Astrocyte (in vitro differentiated cells and primary cell): ENCODE measurements at regions not wholly inside any gene's neighbourhood (a gene's known extent, or its start where the extent isn't known, plus 50 kb on each side); places are given as distances from the start of the nearest gene placed in this dataset.

Experiments used
- DNase-seq: peaks from one replicate; pipeline ENCODE4 v3.0.0-alpha.2; 2010; ENCODE audit warnings: low read depth
- FAIRE-seq: peaks from 2 replicates; lab custom pipeline; 2011; peaks lifted over from hg19 to GRCh38; lab: Jason Lieb, UNC
- H2AFZ ChIP-seq: 2 replicates; pipeline ENCODE4 v1.6.0; 2012; ENCODE audit warnings: low read depth, low read length, inconsistent platforms
- H3K27ac ChIP-seq: 2 replicates; pipeline ENCODE4 v1.5.1; 2011; ENCODE audit warnings: low read depth, low read length, inconsistent platforms
- H3K27me3 ChIP-seq: 2 replicates; pipeline ENCODE4 v1.6.0; 2011; ENCODE audit warnings: low read length, inconsistent platforms; ENCODE audit not compliant: insufficient read depth
- H3K36me3 ChIP-seq: 2 replicates; pipeline ENCODE4 v1.5.1; 2011; ENCODE audit warnings: low read length, inconsistent platforms; ENCODE audit not compliant: insufficient read depth
- H3K4me1 ChIP-seq: 2 replicates; pipeline ENCODE4 v1.5.1; 2011; ENCODE audit warnings: low read length, inconsistent platforms; ENCODE audit not compliant: insufficient read depth
- H3K4me2 ChIP-seq: 2 replicates; pipeline ENCODE4 v1.6.0; 2012; ENCODE audit warnings: low read length, inconsistent platforms
- H3K4me3 ChIP-seq: 2 replicates; pipeline ENCODE4 v1.5.1; 2011; ENCODE audit warnings: low read depth, mild to moderate bottlenecking, low read length, inconsistent platforms; ENCODE audit not compliant: insufficient read depth
- H3K79me2 ChIP-seq: 2 replicates; pipeline ENCODE4 v1.6.0; 2012; ENCODE audit warnings: mild to moderate bottlenecking, low read length, inconsistent platforms; ENCODE audit not compliant: insufficient read depth
- H3K9ac ChIP-seq: 2 replicates; pipeline ENCODE4 v1.6.0; 2012; ENCODE audit warnings: mild to moderate bottlenecking, low read length, inconsistent platforms
- H3K9me3 ChIP-seq: 2 replicates; pipeline ENCODE4 v1.5.1; 2012; ENCODE audit warnings: low read depth, mild to moderate bottlenecking, low read length, inconsistent platforms; ENCODE audit not compliant: insufficient read depth
- H4K20me1 ChIP-seq: 2 replicates; pipeline ENCODE4 v1.6.0; 2012; ENCODE audit warnings: low read length, inconsistent platforms; ENCODE audit not compliant: insufficient read depth
- H3K27ac Mint-ChIP-seq: one replicate; pipeline ENCODE4 v1.8.0; 2021; ENCODE audit warnings: mild to moderate bottlenecking, mixed read lengths; ENCODE audit not compliant: unreplicated experiment
- H3K27me3 Mint-ChIP-seq: one replicate; pipeline ENCODE4 v1.8.0; 2021; ENCODE audit warnings: low read depth, mixed read lengths; ENCODE audit not compliant: unreplicated experiment
- H3K36me3 Mint-ChIP-seq: one replicate; pipeline ENCODE4 v1.8.0; 2021; ENCODE audit warnings: low read depth, mixed read lengths; ENCODE audit not compliant: unreplicated experiment
- H3K4me1 Mint-ChIP-seq: one replicate; pipeline ENCODE4 v1.8.0; 2021; ENCODE audit warnings: low read depth, mixed read lengths; ENCODE audit not compliant: unreplicated experiment
- H3K4me3 Mint-ChIP-seq: one replicate; pipeline ENCODE4 v1.8.0; 2021; ENCODE audit warnings: mild to moderate bottlenecking, moderate library complexity, mixed read lengths; ENCODE audit not compliant: unreplicated experiment
- H3K9me3 Mint-ChIP-seq: one replicate; pipeline ENCODE4 v1.8.0; 2021; ENCODE audit warnings: mild to moderate bottlenecking, mixed read lengths; ENCODE audit not compliant: unreplicated experiment
- EZH2 ChIP-seq: IDR thresholded peaks from 2 replicates; pipeline ENCODE4 v1.6.1; 2012; ENCODE audit warnings: mild to moderate bottlenecking, low read length, inconsistent platforms; ENCODE audit not compliant: insufficient read depth
- TF ChIP-seq, protein P1 (sequence below): IDR thresholded peaks from 2 replicates; pipeline ENCODE4 v1.5.1; 2011; ENCODE audit warnings: low read depth, mild to moderate bottlenecking, inconsistent platforms, low read length, moderate library complexity; ENCODE audit not compliant: insufficient read depth

DNA sequence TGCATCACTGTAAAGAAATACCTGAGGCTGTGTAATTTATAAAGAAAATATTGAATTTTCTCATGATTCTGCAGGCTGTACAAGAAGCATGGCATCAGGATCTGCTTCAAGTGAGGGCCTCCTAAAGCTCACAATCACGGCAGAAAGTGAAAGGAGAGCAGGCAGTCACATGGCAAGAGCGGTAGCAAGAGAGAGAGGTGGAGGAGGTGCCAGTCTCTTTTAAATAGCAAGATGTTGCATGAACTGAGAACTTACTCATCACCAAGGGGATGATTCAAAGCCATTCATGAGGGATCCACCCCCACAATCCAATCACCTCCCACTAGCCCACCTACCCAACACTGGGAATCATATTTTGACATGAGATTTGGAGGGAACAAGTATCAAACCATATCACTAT, 184.5 kb upstream of the PAPPA start:
- peak; percentile 25 for DNase-seq
- no peak overlapping the region for H3K9ac ChIP-seq
- H3K27ac ChIP-seq = no peak overlapping the region
- no peaks in the 10 kb centered on the region for H3K27me3 ChIP-seq
- FAIRE-seq = peak; percentile 13
- no peaks in the 10 kb centered on the region for H3K79me2 ChIP-seq
- H3K36me3 ChIP-seq = no peaks in the 10 kb centered on the region
- peaks cover 5% of the 10 kb centered on the region for H3K9me3 Mint-ChIP-seq
- H3K9me3 ChIP-seq = no peaks in the 10 kb centered on the region
- no peak overlapping the region for H3K27ac Mint-ChIP-seq
- no peak overlapping the region for H3K4me3 ChIP-seq
- no peaks in the 10 kb centered on the region for H3K27me3 Mint-ChIP-seq
- no peaks in the 10 kb centered on the region for H3K4me1 ChIP-seq
- H4K20me1 ChIP-seq = no peaks in the 10 kb centered on the region
- peaks cover 3% of the 10 kb centered on the region for H3K4me1 Mint-ChIP-seq
- H3K4me3 Mint-ChIP-seq = no peak overlapping the region
- no peak overlapping the region for H2AFZ ChIP-seq
- H3K4me2 ChIP-seq = no peak overlapping the region
- TF ChIP-seq, protein P1, sequence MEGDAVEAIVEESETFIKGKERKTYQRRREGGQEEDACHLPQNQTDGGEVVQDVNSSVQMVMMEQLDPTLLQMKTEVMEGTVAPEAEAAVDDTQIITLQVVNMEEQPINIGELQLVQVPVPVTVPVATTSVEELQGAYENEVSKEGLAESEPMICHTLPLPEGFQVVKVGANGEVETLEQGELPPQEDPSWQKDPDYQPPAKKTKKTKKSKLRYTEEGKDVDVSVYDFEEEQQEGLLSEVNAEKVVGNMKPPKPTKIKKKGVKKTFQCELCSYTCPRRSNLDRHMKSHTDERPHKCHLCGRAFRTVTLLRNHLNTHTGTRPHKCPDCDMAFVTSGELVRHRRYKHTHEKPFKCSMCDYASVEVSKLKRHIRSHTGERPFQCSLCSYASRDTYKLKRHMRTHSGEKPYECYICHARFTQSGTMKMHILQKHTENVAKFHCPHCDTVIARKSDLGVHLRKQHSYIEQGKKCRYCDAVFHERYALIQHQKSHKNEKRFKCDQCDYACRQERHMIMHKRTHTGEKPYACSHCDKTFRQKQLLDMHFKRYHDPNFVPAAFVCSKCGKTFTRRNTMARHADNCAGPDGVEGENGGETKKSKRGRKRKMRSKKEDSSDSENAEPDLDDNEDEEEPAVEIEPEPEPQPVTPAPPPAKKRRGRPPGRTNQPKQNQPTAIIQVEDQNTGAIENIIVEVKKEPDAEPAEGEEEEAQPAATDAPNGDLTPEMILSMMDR = no peak
- no peak for TF ChIP-seq EZH2
- H3K36me3 Mint-ChIP-seq = no peaks in the 10 kb centered on the region

DNA sequence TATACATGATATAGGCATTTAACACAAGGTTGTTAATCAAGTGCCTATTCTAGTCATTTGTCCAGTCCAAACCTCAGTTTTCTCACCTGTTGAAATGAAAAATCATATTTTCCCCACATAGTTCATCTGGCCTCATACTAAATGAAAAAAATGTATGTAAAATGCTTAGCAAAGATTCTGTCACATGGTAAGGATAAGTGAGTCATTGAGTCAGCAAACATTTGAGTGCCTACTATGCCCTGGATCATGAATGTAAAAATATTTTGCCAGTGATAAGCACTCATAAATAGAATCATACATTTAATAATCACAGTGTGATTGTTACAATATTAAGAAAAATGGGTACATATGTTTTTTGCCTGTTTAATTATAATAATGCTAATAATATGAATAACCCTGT, 181.2 kb upstream of the PAPPA start:
- no peaks in the 10 kb centered on the region for H3K27me3 Mint-ChIP-seq
- H2AFZ ChIP-seq = no peak overlapping the region
- no peaks in the 10 kb centered on the region for H3K27me3 ChIP-seq
- FAIRE-seq = no peak
- no peaks in the 10 kb centered on the region for H3K36me3 ChIP-seq
- H3K4me3 Mint-ChIP-seq = no peak overlapping the region
- DNase-seq = no peak
- no peaks in the 10 kb centered on the region for H3K36me3 Mint-ChIP-seq
- H3K9ac ChIP-seq = no peak overlapping the region
- no peaks in the 10 kb centered on the region for H4K20me1 ChIP-seq
- H3K4me2 ChIP-seq = no peak overlapping the region
- no peak overlapping the region for H3K27ac Mint-ChIP-seq
- no peaks in the 10 kb centered on the region for H3K9me3 ChIP-seq
- TF ChIP-seq, protein P1 = no peak
- TF ChIP-seq EZH2 = no peak
- H3K4me3 ChIP-seq = no peak overlapping the region
- H3K9me3 Mint-ChIP-seq = peaks cover 9% of the 10 kb centered on the region
- peaks cover 3% of the 10 kb centered on the region for H3K4me1 Mint-ChIP-seq
- H3K79me2 ChIP-seq = no peaks in the 10 kb centered on the region
- H3K27ac ChIP-seq = no peak overlapping the region
- no peaks in the 10 kb centered on the region for H3K4me1 ChIP-seq

DNA sequence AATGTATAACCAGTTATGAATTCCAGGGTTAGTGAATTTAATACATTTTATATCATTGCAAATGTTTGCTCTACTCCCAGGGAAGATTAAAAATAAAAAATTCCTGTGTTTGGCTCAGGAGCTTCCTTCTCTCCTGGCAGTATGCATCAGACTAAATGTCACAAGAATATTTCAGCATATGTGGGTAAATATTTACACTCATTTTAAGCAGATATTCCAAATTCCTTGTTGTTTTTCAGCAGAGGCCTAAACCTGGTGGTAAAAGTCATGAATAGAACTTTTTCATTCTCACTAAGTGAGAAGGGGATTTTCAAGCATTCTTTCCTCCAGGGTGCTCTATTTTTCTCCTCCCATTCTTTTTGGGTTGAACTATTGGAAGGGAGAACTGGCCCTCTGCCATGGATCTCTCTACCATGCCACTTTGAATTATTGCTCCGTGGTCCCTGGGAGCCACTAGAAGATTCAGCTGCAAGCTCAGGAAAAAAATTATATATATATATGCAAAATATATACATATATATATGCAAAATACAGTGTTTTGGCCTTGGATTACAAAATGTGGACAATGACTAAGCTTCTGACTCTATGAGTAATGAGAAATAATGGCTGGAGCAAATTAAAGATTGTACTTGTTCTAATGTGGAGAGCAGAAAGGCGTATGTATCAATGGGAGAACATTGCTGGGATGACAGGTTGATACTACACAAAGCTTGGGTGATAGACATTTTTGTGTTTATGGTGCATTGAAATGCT, 180.6 kb upstream of the PAPPA start:
- H3K9me3 ChIP-seq = no peaks in the 10 kb centered on the region
- FAIRE-seq = no peak
- Mint-ChIP-seq H3K4me1 (peaks cover 3% of the 10 kb centered on the region), H3K27ac (no peak overlapping the region), H3K4me3 (no peak overlapping the region), H3K9me3 (peaks cover 4% of the 10 kb centered on the region), H3K36me3 (no peaks in the 10 kb centered on the region), H3K27me3 (no peaks in the 10 kb centered on the region)
- no peak overlapping the region for H2AFZ ChIP-seq
- no peak overlapping the region for H3K4me2 ChIP-seq
- TF ChIP-seq EZH2 = no peak
- no peak overlapping the region for H3K9ac ChIP-seq
- H3K36me3 ChIP-seq = no peaks in the 10 kb centered on the region
- no peak overlapping the region for H3K4me3 ChIP-seq
- no peak for DNase-seq
- H3K27me3 ChIP-seq = no peaks in the 10 kb centered on the region
- no peak overlapping the region for H3K27ac ChIP-seq
- H3K4me1 ChIP-seq = no peaks in the 10 kb centered on the region
- no peaks in the 10 kb centered on the region for H3K79me2 ChIP-seq
- no peaks in the 10 kb centered on the region for H4K20me1 ChIP-seq
